ENCODE measurements at regions not wholly inside any gene's neighbourhood (a gene's known extent, or its start where the extent isn't known, plus 50 kb on each side); places are given as distances from the start of the nearest gene placed in this dataset.

DNA sequence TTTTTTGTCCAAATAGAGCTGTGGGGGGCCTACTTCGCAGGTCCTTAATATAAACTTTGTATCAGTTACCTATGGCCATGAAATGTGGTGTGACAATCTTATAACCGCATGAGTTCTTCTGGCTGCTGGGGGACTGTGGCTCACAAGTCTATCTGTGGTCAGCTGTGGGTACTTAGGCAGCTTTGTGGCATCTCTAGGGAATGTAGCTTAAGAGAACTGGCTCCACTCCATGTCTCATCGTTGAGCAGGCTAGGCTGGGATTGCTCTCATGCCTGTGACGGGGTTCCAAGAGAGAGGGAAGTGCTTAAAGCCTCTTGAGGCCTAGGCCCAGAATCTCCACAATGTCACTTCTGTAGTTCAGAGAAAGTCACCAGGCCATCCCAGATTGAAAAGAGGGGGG is 140.5 kb downstream of the BTBD3 start:
- no peak overlapping the region for H3K9ac ChIP-seq (ENCODE audit: extremely low read depth, insufficient read length, low read length)
- H3K23ac ChIP-seq (ENCODE audit: insufficient read length, low read depth, low read length): no peak overlapping the region
- no peak for DNase-seq
- no peak overlapping the region for H3K4me2 ChIP-seq (ENCODE audit: insufficient read depth, insufficient read length, low read length)
- no peaks in the 10 kb centered on the region for H4K20me1 ChIP-seq (ENCODE audit: control insufficient read depth, insufficient read depth, insufficient read length)
- no peaks in the 10 kb centered on the region for H3K9me3 ChIP-seq (ENCODE audit: control insufficient read depth, low read depth, low read length)
- H3K4me1 Mint-ChIP-seq: peaks cover 16 to 19% of the 10 kb centered on the region in 2 experiments
- no peak overlapping the region for H2BK12ac ChIP-seq (ENCODE audit: insufficient read length, low read depth, low read length)
- no peaks in the 10 kb centered on the region for H3K4me1 ChIP-seq (ENCODE audit: insufficient read depth, low read length)
- no peak overlapping the region for H4K91ac ChIP-seq (ENCODE audit: insufficient read length, low read depth, low read length)
- H3K27me3 ChIP-seq (ENCODE audit: insufficient read depth, low read length): no peaks in the 10 kb centered on the region
- no peak overlapping the region for H3K4me3 Mint-ChIP-seq
- H3K4ac ChIP-seq (ENCODE audit: low read depth, low read length): no peak overlapping the region
- H3T11ph ChIP-seq (ENCODE audit: low read length): no peak overlapping the region
- no peak overlapping the region for H4K5ac ChIP-seq (ENCODE audit: insufficient read length, low read depth, low read length)
- H2BK120ac ChIP-seq (ENCODE audit: low read depth, low read length, poor library complexity, severe bottlenecking): no peak overlapping the region
- H2BK15ac ChIP-seq (ENCODE audit: low read depth, low read length): no peak overlapping the region
- H3K27me3 Mint-ChIP-seq (ENCODE audit: low read depth): no peaks in the 10 kb centered on the region; the same call in 1 of the 2 replicates
- H2AK5ac ChIP-seq (ENCODE audit: insufficient read length, low read length): no peak overlapping the region
- H2BK20ac ChIP-seq (ENCODE audit: low read depth, low read length, poor library complexity, severe bottlenecking): no peak overlapping the region
- H3K9me3 Mint-ChIP-seq: no peaks in the 10 kb centered on the region; a peak in 2 of 5 replicates
- no peak overlapping the region for H2BK5ac ChIP-seq (ENCODE audit: insufficient read length, low read length)
- H3K36me3 Mint-ChIP-seq (ENCODE audit: insufficient read depth in 1 of 3, low read depth in 3 of 3): peaks cover 0 to 5% (median 0%) of the 10 kb centered on the region in 3 experiments; a peak in 2 of 7 replicates
- no peak overlapping the region for H3K27ac ChIP-seq (ENCODE audit: insufficient read length, low read depth, low read length)
- H3K79me2 ChIP-seq (ENCODE audit: insufficient read depth, low read length): no peaks in the 10 kb centered on the region
- WGBS (ENCODE audit: extremely low coverage, insufficient read length, low lambda C conversion rate): no CpG with 5 or more reads among the region's 4 CpGs
- no peaks in the 10 kb centered on the region for H3K23me2 ChIP-seq (ENCODE audit: insufficient read length, low read depth, low read length, poor library complexity, severe bottlenecking)
- H3K18ac ChIP-seq (ENCODE audit: insufficient read length, low read depth, low read length): no peak overlapping the region
- H2AFZ ChIP-seq (ENCODE audit: low read length): no peak overlapping the region
- H4K8ac ChIP-seq (replicated peaks; ENCODE audit: insufficient read length, low read depth, low read length): no peak overlapping the region
- no peak overlapping the region for H3K14ac ChIP-seq (ENCODE audit: insufficient read depth, low read length)
- H3K27ac Mint-ChIP-seq: no peak overlapping the region
- TF ChIP-seq, protein P1, sequence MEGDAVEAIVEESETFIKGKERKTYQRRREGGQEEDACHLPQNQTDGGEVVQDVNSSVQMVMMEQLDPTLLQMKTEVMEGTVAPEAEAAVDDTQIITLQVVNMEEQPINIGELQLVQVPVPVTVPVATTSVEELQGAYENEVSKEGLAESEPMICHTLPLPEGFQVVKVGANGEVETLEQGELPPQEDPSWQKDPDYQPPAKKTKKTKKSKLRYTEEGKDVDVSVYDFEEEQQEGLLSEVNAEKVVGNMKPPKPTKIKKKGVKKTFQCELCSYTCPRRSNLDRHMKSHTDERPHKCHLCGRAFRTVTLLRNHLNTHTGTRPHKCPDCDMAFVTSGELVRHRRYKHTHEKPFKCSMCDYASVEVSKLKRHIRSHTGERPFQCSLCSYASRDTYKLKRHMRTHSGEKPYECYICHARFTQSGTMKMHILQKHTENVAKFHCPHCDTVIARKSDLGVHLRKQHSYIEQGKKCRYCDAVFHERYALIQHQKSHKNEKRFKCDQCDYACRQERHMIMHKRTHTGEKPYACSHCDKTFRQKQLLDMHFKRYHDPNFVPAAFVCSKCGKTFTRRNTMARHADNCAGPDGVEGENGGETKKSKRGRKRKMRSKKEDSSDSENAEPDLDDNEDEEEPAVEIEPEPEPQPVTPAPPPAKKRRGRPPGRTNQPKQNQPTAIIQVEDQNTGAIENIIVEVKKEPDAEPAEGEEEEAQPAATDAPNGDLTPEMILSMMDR (conservative IDR thresholded peaks at IDR 0.05): no peak
- no peaks in the 10 kb centered on the region for H3K79me1 ChIP-seq (ENCODE audit: insufficient read depth, low read depth, low read length, poor library complexity, severe bottlenecking)
- H3K56ac ChIP-seq (ENCODE audit: insufficient read length, low read depth, low read length): no peak overlapping the region
